ENCODE measurements at regions not wholly inside any gene's neighbourhood (a gene's known extent, or its start where the extent isn't known, plus 50 kb on each side); places are given as distances from the start of the nearest gene placed in this dataset.

DNA sequence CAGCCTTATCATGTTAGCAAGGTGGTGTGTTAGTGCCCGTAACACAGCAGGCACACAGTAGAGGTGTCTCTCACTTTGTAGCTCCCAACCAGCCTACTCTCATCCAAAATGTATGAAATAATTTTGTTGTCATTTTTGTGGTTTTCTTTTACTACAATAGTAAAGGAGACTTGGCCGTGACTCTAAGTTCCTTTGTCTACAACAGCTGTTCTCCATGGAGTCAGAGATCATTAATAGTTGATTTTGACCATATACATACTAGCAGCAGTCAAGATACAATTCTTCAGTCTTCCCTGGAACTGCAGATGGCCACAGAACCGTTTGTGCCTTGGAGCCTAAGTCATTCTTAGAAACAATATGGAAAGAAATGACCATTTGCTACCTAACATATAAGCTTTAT, 567.1 kb downstream of the TLR4 start:
- TF ChIP-seq SIN3A (IDR thresholded peaks at IDR 0.05; ENCODE audit: borderline replicate concordance, insufficient read depth, low read length) (no peak), POLR2AphosphoS5 (IDR thresholded peaks at IDR 0.05; ENCODE audit: low read depth, low read length) (no peak), REST (IDR thresholded peaks at IDR 0.05; ENCODE audit: insufficient read depth in 1 of 2, low read depth in 2 of 2, low read length in 2 of 2) (no peak), TAF1 (IDR thresholded peaks at IDR 0.05; ENCODE audit: borderline replicate concordance, insufficient read depth, low read length) (no peak)
